ENCODE measurements at regions not wholly inside any gene's neighbourhood (a gene's known extent, or its start where the extent isn't known, plus 50 kb on each side); places are given as distances from the start of the nearest gene placed in this dataset.

DNA sequence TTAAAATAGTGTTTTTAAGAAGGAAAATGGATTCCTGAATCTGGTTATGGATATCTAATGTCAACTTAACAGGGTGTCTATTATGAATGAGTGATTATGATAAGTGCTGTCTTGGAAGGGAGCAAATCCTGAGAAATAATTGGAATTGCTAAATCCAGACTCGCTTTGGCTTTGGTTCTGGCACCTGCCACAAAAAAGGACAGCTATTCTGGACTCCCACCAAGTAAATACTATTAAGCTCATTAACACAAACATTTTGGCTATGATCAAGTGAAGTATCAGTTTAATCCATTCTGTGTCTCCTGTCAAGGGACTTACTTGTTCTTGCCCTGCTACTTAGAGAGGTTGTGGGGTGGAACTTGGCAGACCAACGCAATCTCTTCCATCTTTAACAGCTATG lies 403.7 kb downstream of the CENPC start:
- no peaks in the 10 kb centered on the region for H3K36me3 ChIP-seq (replicated peaks; ENCODE audit: insufficient read depth, low read length)
- no peaks in the 10 kb centered on the region for H3K27me3 ChIP-seq (replicated peaks; ENCODE audit: insufficient read depth, low read length)
- no peak overlapping the region for H3K9ac ChIP-seq (ENCODE audit: low read length)
- no peak overlapping the region for H2AFZ ChIP-seq (ENCODE audit: low read length)
- DNase-seq = no peak
- TF ChIP-seq EZH2 (optimal IDR thresholded peaks at IDR 0.05; ENCODE audit: low read depth, low read length) (no peak), EZH2phosphoT487 (IDR thresholded peaks at IDR 0.05; ENCODE audit: low read length) (no peak)
- TF ChIP-seq, protein P1, sequence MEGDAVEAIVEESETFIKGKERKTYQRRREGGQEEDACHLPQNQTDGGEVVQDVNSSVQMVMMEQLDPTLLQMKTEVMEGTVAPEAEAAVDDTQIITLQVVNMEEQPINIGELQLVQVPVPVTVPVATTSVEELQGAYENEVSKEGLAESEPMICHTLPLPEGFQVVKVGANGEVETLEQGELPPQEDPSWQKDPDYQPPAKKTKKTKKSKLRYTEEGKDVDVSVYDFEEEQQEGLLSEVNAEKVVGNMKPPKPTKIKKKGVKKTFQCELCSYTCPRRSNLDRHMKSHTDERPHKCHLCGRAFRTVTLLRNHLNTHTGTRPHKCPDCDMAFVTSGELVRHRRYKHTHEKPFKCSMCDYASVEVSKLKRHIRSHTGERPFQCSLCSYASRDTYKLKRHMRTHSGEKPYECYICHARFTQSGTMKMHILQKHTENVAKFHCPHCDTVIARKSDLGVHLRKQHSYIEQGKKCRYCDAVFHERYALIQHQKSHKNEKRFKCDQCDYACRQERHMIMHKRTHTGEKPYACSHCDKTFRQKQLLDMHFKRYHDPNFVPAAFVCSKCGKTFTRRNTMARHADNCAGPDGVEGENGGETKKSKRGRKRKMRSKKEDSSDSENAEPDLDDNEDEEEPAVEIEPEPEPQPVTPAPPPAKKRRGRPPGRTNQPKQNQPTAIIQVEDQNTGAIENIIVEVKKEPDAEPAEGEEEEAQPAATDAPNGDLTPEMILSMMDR (IDR thresholded peaks at IDR 0.05; ENCODE audit: low read length) = no peak
- H3K4me1 ChIP-seq (ENCODE audit: low read length) = no peaks in the 10 kb centered on the region
- no peak overlapping the region for H3K27ac ChIP-seq (ENCODE audit: low read length)
- H3K79me2 ChIP-seq (ENCODE audit: low read length) = no peaks in the 10 kb centered on the region
- no peaks in the 10 kb centered on the region for H3F3A ChIP-seq (ENCODE audit: insufficient read depth, low read length)
- H3K4me2 ChIP-seq (ENCODE audit: low read depth, low read length) = no peak overlapping the region
- H3K9me3 ChIP-seq (replicated peaks; ENCODE audit: insufficient read depth, low read length) = no peaks in the 10 kb centered on the region
- no peak overlapping the region for H3K4me3 ChIP-seq (ENCODE audit: low read length)
- H4K20me1 ChIP-seq (ENCODE audit: insufficient read depth, low read length) = no peaks in the 10 kb centered on the region
- no peaks in the 10 kb centered on the region for H3K9me2 ChIP-seq (replicated peaks; ENCODE audit: insufficient read depth, low read length)

DNA sequence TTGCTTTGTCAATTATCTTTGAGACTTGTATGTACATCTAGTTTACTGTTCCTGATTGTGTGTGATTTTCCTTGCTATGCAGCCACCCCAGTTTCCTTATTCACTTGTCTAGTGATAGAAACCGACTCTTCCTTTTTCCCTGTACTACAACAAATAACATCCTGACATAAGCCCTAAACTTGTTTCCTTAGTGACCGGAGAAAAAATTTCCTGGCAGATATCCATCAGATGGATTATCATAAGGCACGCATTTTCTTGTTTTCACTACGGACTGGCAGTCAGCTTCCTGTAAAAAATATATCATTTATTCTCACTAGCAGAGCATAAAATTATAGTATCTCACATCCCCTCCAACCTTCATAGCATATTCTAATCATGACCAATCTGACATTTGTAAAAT lies 410.7 kb downstream of the CENPC start:
- TF ChIP-seq EZH2phosphoT487 (IDR thresholded peaks at IDR 0.05; ENCODE audit: low read length) (no peak), EZH2 (optimal IDR thresholded peaks at IDR 0.05; ENCODE audit: low read depth, low read length) (no peak)
- TF ChIP-seq, protein P1 (IDR thresholded peaks at IDR 0.05; ENCODE audit: low read length) = no peak
- Histone ChIP-seq H3K36me3 (replicated peaks; ENCODE audit: insufficient read depth, low read length) (no peaks in the 10 kb centered on the region), H3K4me2 (ENCODE audit: low read depth, low read length) (no peak overlapping the region), H2AFZ (ENCODE audit: low read length) (no peak overlapping the region), H3K4me3 (ENCODE audit: low read length) (no peak overlapping the region), H3K9me3 (replicated peaks; ENCODE audit: insufficient read depth, low read length) (no peaks in the 10 kb centered on the region), H3K4me1 (ENCODE audit: low read length) (no peaks in the 10 kb centered on the region), H3K9me2 (replicated peaks; ENCODE audit: insufficient read depth, low read length) (no peaks in the 10 kb centered on the region), H3K27ac (ENCODE audit: low read length) (no peak overlapping the region), H4K20me1 (ENCODE audit: insufficient read depth, low read length) (no peaks in the 10 kb centered on the region), H3K79me2 (ENCODE audit: low read length) (no peaks in the 10 kb centered on the region), H3K9ac (ENCODE audit: low read length) (no peak overlapping the region), H3K27me3 (replicated peaks; ENCODE audit: insufficient read depth, low read length) (no peaks in the 10 kb centered on the region), H3F3A (ENCODE audit: insufficient read depth, low read length) (no peaks in the 10 kb centered on the region)
- DNase-seq = no peak

DNA sequence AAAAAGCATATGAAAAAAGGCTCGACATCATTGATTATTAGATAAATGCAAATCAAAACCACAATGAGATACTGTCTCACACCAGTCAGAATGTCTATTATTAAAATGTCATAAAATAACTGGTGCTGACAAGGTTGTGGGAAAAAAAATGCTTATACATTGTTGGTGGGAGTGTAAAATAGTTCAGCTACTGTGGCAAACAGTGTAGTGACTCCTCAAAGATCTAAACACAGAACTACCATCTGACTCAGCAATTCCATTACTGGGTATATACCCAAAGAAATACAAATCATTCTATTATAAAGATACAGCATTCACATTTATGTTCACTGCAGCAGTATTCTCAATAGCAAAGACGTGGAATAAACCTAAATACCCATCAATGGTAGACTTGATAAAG lies 412.1 kb downstream of the CENPC start:
- no peak for DNase-seq
- no peak for TF ChIP-seq EZH2 (optimal IDR thresholded peaks at IDR 0.05; ENCODE audit: low read depth, low read length)
- Histone ChIP-seq H3K9ac (ENCODE audit: low read length) (no peak overlapping the region), H3F3A (ENCODE audit: insufficient read depth, low read length) (no peaks in the 10 kb centered on the region), H3K9me3 (replicated peaks; ENCODE audit: insufficient read depth, low read length) (no peaks in the 10 kb centered on the region), H3K36me3 (replicated peaks; ENCODE audit: insufficient read depth, low read length) (no peaks in the 10 kb centered on the region), H3K4me1 (ENCODE audit: low read length) (no peaks in the 10 kb centered on the region), H4K20me1 (ENCODE audit: insufficient read depth, low read length) (no peaks in the 10 kb centered on the region), H3K9me2 (replicated peaks; ENCODE audit: insufficient read depth, low read length) (no peaks in the 10 kb centered on the region), H3K79me2 (ENCODE audit: low read length) (no peaks in the 10 kb centered on the region), H2AFZ (ENCODE audit: low read length) (no peak overlapping the region), H3K27me3 (replicated peaks; ENCODE audit: insufficient read depth, low read length) (no peaks in the 10 kb centered on the region), H3K4me3 (ENCODE audit: low read length) (no peak overlapping the region), H3K4me2 (ENCODE audit: low read depth, low read length) (no peak overlapping the region), H3K27ac (ENCODE audit: low read length) (no peak overlapping the region)

DNA sequence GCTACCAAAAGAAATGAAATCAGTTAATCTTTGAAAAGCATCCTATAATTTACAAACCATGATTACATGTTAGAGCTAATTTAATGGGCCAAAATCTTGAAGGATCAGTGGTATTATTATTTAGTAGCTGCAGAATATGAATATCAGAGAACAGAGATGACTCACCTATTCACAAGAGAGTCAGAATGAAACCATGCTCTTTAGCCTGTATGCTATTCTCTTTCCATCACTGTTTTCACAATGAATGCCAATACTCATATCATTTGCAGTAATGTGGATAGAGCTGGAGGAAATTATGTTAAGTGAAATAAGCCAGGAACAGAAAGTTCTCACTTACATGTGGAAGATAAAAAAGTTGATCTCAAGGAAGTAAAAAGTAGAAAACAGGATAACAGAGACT lies 414.1 kb downstream of the CENPC start:
- H3K4me2 ChIP-seq (ENCODE audit: low read depth, low read length) = no peak overlapping the region
- H3K79me2 ChIP-seq (ENCODE audit: low read length) = no peaks in the 10 kb centered on the region
- H3K9me2 ChIP-seq (replicated peaks; ENCODE audit: insufficient read depth, low read length) = no peaks in the 10 kb centered on the region
- no peaks in the 10 kb centered on the region for H3K36me3 ChIP-seq (replicated peaks; ENCODE audit: insufficient read depth, low read length)
- no peak for TF ChIP-seq EZH2phosphoT487 (IDR thresholded peaks at IDR 0.05; ENCODE audit: low read length)
- H3K9me3 ChIP-seq (replicated peaks; ENCODE audit: insufficient read depth, low read length) = no peaks in the 10 kb centered on the region
- H2AFZ ChIP-seq (ENCODE audit: low read length) = no peak overlapping the region
- H3K27ac ChIP-seq (ENCODE audit: low read length) = no peak overlapping the region
- H3K4me1 ChIP-seq (ENCODE audit: low read length) = no peaks in the 10 kb centered on the region
- no peaks in the 10 kb centered on the region for H3F3A ChIP-seq (ENCODE audit: insufficient read depth, low read length)
- DNase-seq = no peak
- H4K20me1 ChIP-seq (ENCODE audit: insufficient read depth, low read length) = no peaks in the 10 kb centered on the region
- no peak overlapping the region for H3K4me3 ChIP-seq (ENCODE audit: low read length)
- no peaks in the 10 kb centered on the region for H3K27me3 ChIP-seq (replicated peaks; ENCODE audit: insufficient read depth, low read length)
- H3K9ac ChIP-seq (ENCODE audit: low read length) = no peak overlapping the region

All from MM.1S (cell line).